DOHH2 (cell line): ENCODE measurements at regions not wholly inside any gene's neighbourhood (a gene's known extent, or its start where the extent isn't known, plus 50 kb on each side); places are given as distances from the start of the nearest gene placed in this dataset.

ENCODE experiments used
- H3F3A ChIP-seq: fragments of 200-600 bp; sonication (generic), shearing (Covaris generic); 2 replicates; pipeline ENCODE4 v1.6.0; 2016; ENCODE audit warnings: antibody characterized with exemption, mild to moderate bottlenecking; ENCODE audit not compliant: control insufficient read depth, insufficient read depth
- H3K27ac ChIP-seq: fragments of 200-600 bp; sonication (generic); 2 replicates; pipeline ENCODE4 v1.5.1; 2014; ENCODE audit warnings: low read depth, mild to moderate bottlenecking, low read length, moderate library complexity
- H3K27me3 ChIP-seq: fragments of 200-600 bp; sonication (generic); 2 replicates; pipeline ENCODE4 v1.6.1; 2014; ENCODE audit warnings: mild to moderate bottlenecking, low read length, mixed read lengths; ENCODE audit not compliant: control insufficient read depth
- H3K36me3 ChIP-seq: fragments of 200-600 bp; sonication (generic); 2 replicates; pipeline ENCODE4 v1.6.1; 2014; ENCODE audit warnings: mild to moderate bottlenecking, low read length, moderate library complexity, mixed read lengths; ENCODE audit not compliant: control insufficient read depth
- H3K4me1 ChIP-seq: fragments of 200-600 bp; sonication (generic); 2 replicates; pipeline ENCODE4 v1.6.1; 2014; ENCODE audit warnings: mild to moderate bottlenecking, low read length, mixed read lengths; ENCODE audit not compliant: control insufficient read depth
- H3K4me2 ChIP-seq: fragments of 200-600 bp; sonication (generic); 2 replicates; pipeline ENCODE4 v1.6.0; 2014; ENCODE audit warnings: mild to moderate bottlenecking, low read length, moderate library complexity
- H3K4me3 ChIP-seq: fragments of 200-600 bp; sonication (generic); 2 replicates; pipeline ENCODE4 v1.5.1; 2014; ENCODE audit warnings: mild to moderate bottlenecking, low read length, mixed read lengths
- H3K79me2 ChIP-seq: fragments of 200-600 bp; sonication (generic); 2 replicates; pipeline ENCODE4 v1.6.1; 2014; ENCODE audit warnings: mild to moderate bottlenecking, low read length, mixed read lengths; ENCODE audit not compliant: control insufficient read depth
- H3K9me2 ChIP-seq: fragments of 200-600 bp; sonication (generic); replicated peaks from 2 replicates; pipeline ENCODE4 v1.6.1; 2014; ENCODE audit warnings: mild to moderate bottlenecking, low read length, mixed read lengths; ENCODE audit not compliant: control insufficient read depth
- H3K9me3 ChIP-seq: fragments of 200-600 bp; sonication (generic); 2 replicates; pipeline ENCODE4 v1.6.1; 2014; ENCODE audit warnings: antibody characterized with exemption, low read length, mixed read lengths; ENCODE audit not compliant: control insufficient read depth, insufficient read depth
- H4K20me1 ChIP-seq: fragments of 200-600 bp; sonication (generic); 2 replicates; pipeline ENCODE4 v1.6.0; 2014; ENCODE audit warnings: low read depth, mild to moderate bottlenecking, antibody characterized with exemption, low read length, moderate library complexity; ENCODE audit not compliant: control insufficient read depth, insufficient read depth
- EZH2phosphoT487 ChIP-seq: fragments of 200-600 bp; sonication (generic); IDR thresholded peaks from 2 replicates; pipeline ENCODE4 v1.6.1; 2017; ENCODE audit warnings: borderline replicate concordance, mild to moderate bottlenecking, antibody characterized with exemption, low read length, moderate library complexity, mixed read lengths
- TF ChIP-seq, protein P1 (sequence below): fragments of 200-600 bp; sonication (generic); IDR thresholded peaks from one replicate; pipeline ENCODE4 v1.5.1; 2014; ENCODE audit warnings: antibody characterized with exemption, mild to moderate bottlenecking, low read depth, low read length; ENCODE audit not compliant: poor library complexity, severe bottlenecking

GRCh38 chr16:50461400-50461760, 86.8 kb upstream of the NKD1 start:
- no peak for TF ChIP-seq EZH2phosphoT487
- TF ChIP-seq, protein P1, sequence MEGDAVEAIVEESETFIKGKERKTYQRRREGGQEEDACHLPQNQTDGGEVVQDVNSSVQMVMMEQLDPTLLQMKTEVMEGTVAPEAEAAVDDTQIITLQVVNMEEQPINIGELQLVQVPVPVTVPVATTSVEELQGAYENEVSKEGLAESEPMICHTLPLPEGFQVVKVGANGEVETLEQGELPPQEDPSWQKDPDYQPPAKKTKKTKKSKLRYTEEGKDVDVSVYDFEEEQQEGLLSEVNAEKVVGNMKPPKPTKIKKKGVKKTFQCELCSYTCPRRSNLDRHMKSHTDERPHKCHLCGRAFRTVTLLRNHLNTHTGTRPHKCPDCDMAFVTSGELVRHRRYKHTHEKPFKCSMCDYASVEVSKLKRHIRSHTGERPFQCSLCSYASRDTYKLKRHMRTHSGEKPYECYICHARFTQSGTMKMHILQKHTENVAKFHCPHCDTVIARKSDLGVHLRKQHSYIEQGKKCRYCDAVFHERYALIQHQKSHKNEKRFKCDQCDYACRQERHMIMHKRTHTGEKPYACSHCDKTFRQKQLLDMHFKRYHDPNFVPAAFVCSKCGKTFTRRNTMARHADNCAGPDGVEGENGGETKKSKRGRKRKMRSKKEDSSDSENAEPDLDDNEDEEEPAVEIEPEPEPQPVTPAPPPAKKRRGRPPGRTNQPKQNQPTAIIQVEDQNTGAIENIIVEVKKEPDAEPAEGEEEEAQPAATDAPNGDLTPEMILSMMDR = no peak

GRCh38 chr16:50460538-50461399, 87.4 kb upstream of the NKD1 start:
- H3K4me2 ChIP-seq = no peak overlapping the region
- no peak overlapping the region for H3K27ac ChIP-seq
- H3K79me2 ChIP-seq = no peaks in the 10 kb centered on the region
- H3K4me1 ChIP-seq = no peaks in the 10 kb centered on the region
- H3F3A ChIP-seq = no peaks in the 10 kb centered on the region
- no peaks in the 10 kb centered on the region for H4K20me1 ChIP-seq
- TF ChIP-seq EZH2phosphoT487 = no peak
- TF ChIP-seq, protein P1 = no peak
- H3K9me2 ChIP-seq = no peaks in the 10 kb centered on the region
- no peaks in the 10 kb centered on the region for H3K36me3 ChIP-seq
- peaks cover 35% of the 10 kb centered on the region for H3K27me3 ChIP-seq
- H3K4me3 ChIP-seq = no peak overlapping the region
- H3K9me3 ChIP-seq = no peaks in the 10 kb centered on the region

More at GRCh38 chr16:50461400-50461760, 86.8 kb upstream of the NKD1 start:
- Histone ChIP-seq H3F3A (no peaks in the 10 kb centered on the region), H3K4me3 (no peak overlapping the region), H3K36me3 (no peaks in the 10 kb centered on the region), H3K9me3 (no peaks in the 10 kb centered on the region), H3K9me2 (no peaks in the 10 kb centered on the region), H3K4me1 (no peaks in the 10 kb centered on the region), H3K27ac (no peak overlapping the region), H3K27me3 (peaks cover 32% of the 10 kb centered on the region), H4K20me1 (no peaks in the 10 kb centered on the region), H3K79me2 (no peaks in the 10 kb centered on the region), H3K4me2 (no peak overlapping the region)

GRCh38 chr16:50459496-50460080, 88.6 kb upstream of the NKD1 start:
- no peaks in the 10 kb centered on the region for H3F3A ChIP-seq
- H4K20me1 ChIP-seq = no peaks in the 10 kb centered on the region
- no peak overlapping the region for H3K27ac ChIP-seq
- H3K9me2 ChIP-seq = no peaks in the 10 kb centered on the region
- TF ChIP-seq, protein P1 = no peak
- peaks cover 35% of the 10 kb centered on the region for H3K27me3 ChIP-seq
- no peaks in the 10 kb centered on the region for H3K4me1 ChIP-seq
- no peak overlapping the region for H3K4me3 ChIP-seq
- H3K79me2 ChIP-seq = no peaks in the 10 kb centered on the region
- no peak overlapping the region for H3K4me2 ChIP-seq
- H3K36me3 ChIP-seq = no peaks in the 10 kb centered on the region
- H3K9me3 ChIP-seq = no peaks in the 10 kb centered on the region
